Gastroesophageal sphincter (tissue), 3 donors: ENCODE measurements at regions not wholly inside any gene's neighbourhood (a gene's known extent, or its start where the extent isn't known, plus 50 kb on each side); places are given as distances from the start of the nearest gene placed in this dataset.

ENCODE experiments used
- CTCF ChIP-seq, 4 experiments: fragments of 200-600 bp in 2 of 4; fragments of 450-650 bp in 2 of 4; sonication (generic) in 1 of 4; IDR thresholded peaks; one replicate each; pipeline ENCODE4 v1.5.1; 2017 to 2019; ENCODE audit warnings: antibody characterized with exemption in 4 of 4, mild to moderate bottlenecking in 2 of 4, moderate library complexity in 2 of 4
- POLR2AphosphoS5 ChIP-seq: sonication (generic); formaldehyde crosslinking; IDR thresholded peaks from one replicate; pipeline ENCODE4 v1.6.1; 2017; ENCODE audit warnings: antibody characterized with exemption

GRCh38 chr3:113094337-113095221 lies 103.8 kb downstream of the GTPBP8 start:
- TF ChIP-seq CTCF (IDR thresholded peaks at IDR 0.05) (no peak), POLR2AphosphoS5 (no peak)
